BLaER1 (cell line): ENCODE measurements at regions not wholly inside any gene's neighbourhood (a gene's known extent, or its start where the extent isn't known, plus 50 kb on each side); places are given as distances from the start of the nearest gene placed in this dataset.

ENCODE experiments used
- H3K27ac ChIP-seq: shearing (Covaris generic); formaldehyde crosslinking; 2 replicates; pipeline ENCODE4 v1.8.1; 2022
- H3K27me3 ChIP-seq: shearing (Covaris generic); formaldehyde crosslinking; 2 replicates; pipeline ENCODE4 v1.8.1; 2022
- H3K36me3 ChIP-seq: shearing (Covaris generic); formaldehyde crosslinking; 2 replicates; pipeline ENCODE4 v1.8.1; 2022
- H3K4me1 ChIP-seq: shearing (Covaris generic); formaldehyde crosslinking; 2 replicates; pipeline ENCODE4 v1.8.1; 2022
- H3K4me2 ChIP-seq: shearing (Covaris generic); formaldehyde crosslinking; 2 replicates; pipeline ENCODE4 v1.8.1; 2022
- H3K4me3 ChIP-seq: shearing (Covaris generic); formaldehyde crosslinking; 2 replicates; pipeline ENCODE4 v1.8.1; 2022
- H3K9ac ChIP-seq: shearing (Covaris generic); formaldehyde crosslinking; 2 replicates; pipeline ENCODE4 v1.8.1; 2022
- H3K9me3 ChIP-seq: shearing (Covaris generic); formaldehyde crosslinking; 2 replicates; pipeline ENCODE4 v1.8.1; 2022
- H4K20me1 ChIP-seq: shearing (Covaris generic); formaldehyde crosslinking; 2 replicates; pipeline ENCODE4 v1.8.1; 2022
- Cebpa-rat ChIP-seq: shearing (Covaris generic); IDR thresholded peaks from 2 replicates; pipeline ENCODE4 v1.8.1; 2022

DNA sequence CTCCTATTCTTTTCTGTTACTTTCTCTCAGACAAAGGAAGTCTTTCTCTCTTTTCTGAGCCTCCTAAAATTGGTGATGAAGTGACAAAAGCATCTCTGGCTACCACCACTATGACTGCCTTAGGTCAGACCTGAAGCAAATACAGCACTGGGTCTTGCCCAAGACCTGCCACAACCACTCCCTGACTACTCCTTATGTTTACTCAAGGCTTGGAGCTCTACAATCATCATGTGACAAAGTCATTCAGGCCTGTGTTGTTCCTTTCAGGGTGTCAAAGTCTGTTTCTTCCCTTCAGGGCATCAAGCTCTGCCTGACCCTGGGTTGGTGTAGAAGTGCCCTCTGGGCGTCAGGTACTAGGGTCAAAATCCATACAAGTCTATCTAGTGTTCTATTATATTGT lies 419.2 kb upstream of the CT83 start:
- Histone ChIP-seq H3K27me3 (no peaks in the 10 kb centered on the region), H3K9ac (no peak overlapping the region), H3K4me2 (no peak overlapping the region), H3K4me3 (no peak overlapping the region), H3K4me1 (no peaks in the 10 kb centered on the region), H4K20me1 (no peaks in the 10 kb centered on the region), H3K27ac (no peak overlapping the region), H3K36me3 (no peaks in the 10 kb centered on the region), H3K9me3 (no peaks in the 10 kb centered on the region)
- no peak for TF ChIP-seq Cebpa-rat

DNA sequence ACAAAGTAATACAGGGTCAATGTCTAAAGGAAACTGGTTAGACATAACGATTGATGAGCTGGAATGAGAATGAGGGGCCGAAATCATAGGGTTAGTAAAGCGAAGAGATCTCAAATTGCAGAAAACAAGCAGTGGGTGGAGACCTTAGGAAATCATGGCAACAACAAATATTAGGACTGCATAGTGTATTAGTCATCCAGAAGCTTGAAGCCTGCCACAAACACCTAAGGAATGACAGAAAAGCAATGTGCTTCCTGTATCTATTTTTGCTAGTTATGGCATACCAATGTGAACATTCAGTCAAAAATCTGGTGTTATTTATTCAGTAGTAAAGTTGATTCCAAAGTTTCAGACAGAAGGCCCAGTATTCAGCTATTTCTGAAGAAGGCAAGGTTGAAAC lies 410.9 kb upstream of the CT83 start:
- Histone ChIP-seq H3K4me2 (no peak overlapping the region), H4K20me1 (no peaks in the 10 kb centered on the region), H3K36me3 (no peaks in the 10 kb centered on the region), H3K9ac (no peak overlapping the region), H3K27ac (no peak overlapping the region), H3K4me3 (no peak overlapping the region), H3K27me3 (peaks cover 4% of the 10 kb centered on the region; the same call in 1 of the 2 replicates), H3K4me1 (no peaks in the 10 kb centered on the region), H3K9me3 (no peaks in the 10 kb centered on the region)
- no peak for TF ChIP-seq Cebpa-rat

DNA sequence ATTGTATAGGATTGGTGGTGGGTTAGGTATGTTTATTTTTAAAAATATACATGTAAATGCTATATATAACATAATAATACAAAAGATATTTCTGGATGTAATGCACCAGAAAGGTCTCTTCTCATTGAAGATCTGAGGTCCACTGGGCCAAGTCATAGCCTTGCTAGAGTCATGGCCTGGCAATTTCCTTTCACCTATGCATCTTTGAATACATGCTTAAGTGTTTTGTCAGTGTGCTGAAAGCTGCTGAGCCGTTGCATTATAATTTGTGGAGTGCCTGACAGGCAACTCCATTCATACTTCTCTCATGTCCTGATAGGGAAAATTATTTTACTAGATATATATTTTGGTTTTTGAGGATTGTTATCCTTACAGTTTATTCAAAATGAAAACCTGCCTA lies 410.2 kb upstream of the CT83 start:
- H3K9ac ChIP-seq, result no peak overlapping the region
- H3K36me3 ChIP-seq, result no peaks in the 10 kb centered on the region

GRCh38 chrX:116863029-116863428 lies 400.3 kb upstream of the CT83 start:
- Histone ChIP-seq H4K20me1 (no peaks in the 10 kb centered on the region), H3K4me3 (no peak overlapping the region), H3K4me1 (no peaks in the 10 kb centered on the region), H3K36me3 (no peaks in the 10 kb centered on the region), H3K9me3 (0 out of 2 replicates have a peak, but pooled peaks cover 5% of the 10 kb centered on the region), H3K4me2 (no peak overlapping the region), H3K27me3 (peaks cover 35% of the 10 kb centered on the region; the same call in 1 of the 2 replicates), H3K9ac (no peak overlapping the region), H3K27ac (no peak overlapping the region)
- no peak for TF ChIP-seq Cebpa-rat

More for the DNA sequence above, 410.2 kb upstream of the CT83 start:
- Histone ChIP-seq H3K9me3 (0 out of 2 replicates have a peak, but pooled peaks cover under 1% of the 10 kb centered on the region), H4K20me1 (no peaks in the 10 kb centered on the region), H3K27ac (no peak overlapping the region), H3K27me3 (peaks cover 7% of the 10 kb centered on the region; the same call in 1 of the 2 replicates), H3K4me2 (no peak overlapping the region), H3K4me3 (no peak overlapping the region), H3K4me1 (no peaks in the 10 kb centered on the region)
- TF ChIP-seq Cebpa-rat, result no peak

- no peaks in the 10 kb centered on the region for H3K4me1 ChIP-seq
- no peak overlapping the region for H3K9ac ChIP-seq
- no peak overlapping the region for H3K4me2 ChIP-seq
- TF ChIP-seq Cebpa-rat, result no peak
- H3K27me3 ChIP-seq, result peaks cover 30% of the 10 kb centered on the region; the same call in 1 of the 2 replicates
- no peaks in the 10 kb centered on the region for H3K9me3 ChIP-seq
- no peaks in the 10 kb centered on the region for H3K36me3 ChIP-seq
- no peaks in the 10 kb centered on the region for H4K20me1 ChIP-seq
- no peak overlapping the region for H3K27ac ChIP-seq
- no peak overlapping the region for H3K4me3 ChIP-seq
Measured at GRCh38 chrX:116862340-116862739, 399.6 kb upstream of the CT83 start.

GRCh38 chrX:116841290-116841689 lies 378.5 kb upstream of the CT83 start:
- no peaks in the 10 kb centered on the region for H3K9me3 ChIP-seq
- peaks cover 57% of the 10 kb centered on the region for H3K27me3 ChIP-seq
- no peak overlapping the region for H3K27ac ChIP-seq
- H3K4me3 ChIP-seq, result no peak overlapping the region
- H3K9ac ChIP-seq, result no peak overlapping the region
- H3K4me1 ChIP-seq, result no peaks in the 10 kb centered on the region
- no peaks in the 10 kb centered on the region for H3K36me3 ChIP-seq
- no peak overlapping the region for H3K4me2 ChIP-seq
- no peak for TF ChIP-seq Cebpa-rat
- no peaks in the 10 kb centered on the region for H4K20me1 ChIP-seq

DNA sequence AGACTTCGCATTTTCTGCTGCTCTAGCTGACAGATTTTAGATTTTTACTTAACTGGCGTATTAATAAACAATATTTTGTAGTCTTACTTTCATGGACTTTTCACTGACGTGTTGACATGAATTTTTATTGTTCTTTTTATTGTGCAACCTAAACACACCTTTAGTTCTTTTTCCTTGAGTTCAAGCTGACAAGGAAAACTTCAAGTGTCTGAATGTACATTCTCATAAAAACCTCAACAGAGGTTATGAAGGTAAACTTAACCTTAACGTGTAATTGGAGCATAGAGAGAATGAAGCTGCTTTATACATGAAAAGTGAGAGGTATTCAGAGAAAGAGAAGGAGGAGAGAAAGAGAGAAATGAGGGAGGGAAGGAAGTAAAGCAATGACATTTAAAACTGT lies 364.3 kb upstream of the CT83 start:
- Histone ChIP-seq H3K27ac (no peak overlapping the region), H3K4me1 (no peaks in the 10 kb centered on the region), H3K4me2 (no peak overlapping the region), H3K9ac (no peak overlapping the region), H3K36me3 (no peaks in the 10 kb centered on the region), H3K27me3 (peaks cover 61% of the 10 kb centered on the region), H4K20me1 (no peaks in the 10 kb centered on the region), H3K4me3 (no peak overlapping the region), H3K9me3 (no peaks in the 10 kb centered on the region)
- TF ChIP-seq Cebpa-rat, result no peak

- H3K4me3 ChIP-seq, result no peak overlapping the region
- H4K20me1 ChIP-seq, result no peaks in the 10 kb centered on the region
- no peaks in the 10 kb centered on the region for H3K36me3 ChIP-seq
- no peak for TF ChIP-seq Cebpa-rat
- H3K4me2 ChIP-seq, result no peak overlapping the region
- H3K9me3 ChIP-seq, result peaks cover 3% of the 10 kb centered on the region; the same call in 1 of the 2 replicates
- no peak overlapping the region for H3K9ac ChIP-seq
- no peaks in the 10 kb centered on the region for H3K4me1 ChIP-seq
- no peak overlapping the region for H3K27ac ChIP-seq
- peaks cover 72% of the 10 kb centered on the region for H3K27me3 ChIP-seq
Measured at GRCh38 chrX:116824785-116825184, 362.0 kb upstream of the CT83 start.

DNA sequence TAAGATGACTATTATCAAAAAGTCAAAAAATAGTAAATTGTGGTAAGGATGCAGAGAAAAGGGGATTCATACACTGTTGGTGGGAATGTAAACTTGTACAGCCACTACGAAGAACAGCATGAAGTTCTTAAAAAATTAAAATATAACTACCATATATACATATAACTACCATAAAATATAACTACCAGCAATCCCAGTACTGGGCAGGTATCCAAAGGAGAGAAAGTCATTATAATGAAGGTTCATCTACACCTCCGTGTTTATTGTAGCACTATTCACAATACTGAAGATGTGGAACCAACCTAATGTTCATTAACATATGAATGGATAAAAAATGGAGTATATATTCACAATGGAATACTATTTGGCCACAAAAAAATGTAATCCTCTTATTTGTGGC lies 360.9 kb upstream of the CT83 start:
- Histone ChIP-seq H3K4me1 (no peaks in the 10 kb centered on the region), H3K4me3 (no peak overlapping the region), H3K9ac (no peak overlapping the region), H4K20me1 (no peaks in the 10 kb centered on the region), H3K27me3 (peaks cover 70% of the 10 kb centered on the region), H3K4me2 (no peak overlapping the region), H3K9me3 (peaks cover 8% of the 10 kb centered on the region), H3K36me3 (no peaks in the 10 kb centered on the region), H3K27ac (no peak overlapping the region)
- no peak for TF ChIP-seq Cebpa-rat

DNA sequence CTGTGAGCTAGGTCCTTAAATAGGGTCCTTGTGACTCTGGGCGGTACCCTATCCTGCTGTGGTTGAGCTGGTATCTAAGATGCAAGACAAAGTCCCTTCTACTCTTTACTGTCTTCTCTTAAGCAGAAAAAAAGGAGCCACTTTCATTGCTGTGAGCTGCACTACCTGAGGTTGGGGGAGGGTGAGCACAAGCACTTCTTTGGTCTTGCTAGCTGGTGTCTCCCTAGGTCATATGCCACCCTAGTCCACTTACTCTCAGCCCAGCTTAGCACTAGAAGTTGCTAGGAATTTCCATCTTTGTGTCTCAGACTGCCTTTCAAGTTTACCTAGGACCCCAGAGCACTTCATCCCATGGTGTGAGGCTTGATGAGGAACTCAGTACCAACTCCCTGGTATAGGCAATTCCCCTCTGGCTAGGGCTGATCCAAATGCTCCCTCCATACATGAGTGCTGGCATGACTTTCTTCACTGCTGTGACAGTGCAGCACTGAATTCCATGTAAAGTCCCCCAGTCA lies 343.6 kb upstream of the CT83 start:
- no peak for TF ChIP-seq Cebpa-rat
- Histone ChIP-seq H3K36me3 (no peaks in the 10 kb centered on the region), H3K4me3 (no peak overlapping the region), H3K27ac (no peak overlapping the region), H3K9ac (no peak overlapping the region), H4K20me1 (no peaks in the 10 kb centered on the region), H3K27me3 (peaks cover 33% of the 10 kb centered on the region), H3K4me2 (no peak overlapping the region), H3K9me3 (no peaks in the 10 kb centered on the region), H3K4me1 (no peaks in the 10 kb centered on the region)

DNA sequence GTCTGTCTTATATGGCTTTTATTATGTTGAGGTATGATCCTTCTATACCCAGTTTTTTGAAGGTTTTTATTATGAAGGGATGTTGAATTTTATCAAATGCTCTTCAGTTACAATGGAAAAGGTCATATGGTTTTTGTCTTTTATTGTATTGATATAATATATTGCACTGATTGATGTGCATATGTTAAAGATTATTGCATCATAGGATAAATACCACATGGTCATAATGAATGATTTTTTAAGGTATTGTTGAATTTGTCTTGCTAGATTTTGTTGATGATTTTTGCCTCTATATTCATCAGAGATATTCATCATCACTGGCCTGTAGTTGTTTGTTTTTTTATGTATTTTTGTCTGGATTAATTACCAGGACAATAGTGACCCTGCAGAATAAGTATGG lies 339.2 kb upstream of the CT83 start:
- no peak overlapping the region for H3K27ac ChIP-seq
- no peaks in the 10 kb centered on the region for H3K36me3 ChIP-seq
- H3K4me2 ChIP-seq, result no peak overlapping the region
- H3K9me3 ChIP-seq, result no peaks in the 10 kb centered on the region
- no peak overlapping the region for H3K4me3 ChIP-seq
- no peaks in the 10 kb centered on the region for H3K4me1 ChIP-seq
- H4K20me1 ChIP-seq, result no peaks in the 10 kb centered on the region
- H3K27me3 ChIP-seq, result peaks cover 16% of the 10 kb centered on the region
- TF ChIP-seq Cebpa-rat, result no peak
- H3K9ac ChIP-seq, result no peak overlapping the region
